GM19328 (cell line): ENCODE measurements at regions not wholly inside any gene's neighbourhood (a gene's known extent, or its start where the extent isn't known, plus 50 kb on each side); places are given as distances from the start of the nearest gene placed in this dataset.
"Not testable (repeated sequence)": the region's sequence is repeated elsewhere in the genome, so short reads cannot be mapped to it uniquely, and the experiment has no call there.

Source experiments
- ATAC-seq: cut with Tn5 transposase; IDR thresholded peaks from one replicate; pipeline ENCODE4 v1.9.1; 2021; ENCODE audit warnings: mild to moderate bottlenecking, moderate library complexity; ENCODE audit not compliant: unreplicated experiment

- ATAC-seq: no peak
Observed at GRCh38 chr1:190665045-190665444, 187.4 kb upstream of the BRINP3 start.

- ATAC-seq: no peak
Observed at GRCh38 chr1:190667914-190668313, 190.2 kb upstream of the BRINP3 start.

GRCh38 chr1:190679044-190679443 is 201.4 kb upstream of the BRINP3 start:
- no peak for ATAC-seq

GRCh38 chr1:190679454-190679853 is 201.8 kb upstream of the BRINP3 start:
- ATAC-seq: no peak

- ATAC-seq: no peak
Observed at GRCh38 chr1:190679983-190680382, 202.3 kb upstream of the BRINP3 start.

DNA sequence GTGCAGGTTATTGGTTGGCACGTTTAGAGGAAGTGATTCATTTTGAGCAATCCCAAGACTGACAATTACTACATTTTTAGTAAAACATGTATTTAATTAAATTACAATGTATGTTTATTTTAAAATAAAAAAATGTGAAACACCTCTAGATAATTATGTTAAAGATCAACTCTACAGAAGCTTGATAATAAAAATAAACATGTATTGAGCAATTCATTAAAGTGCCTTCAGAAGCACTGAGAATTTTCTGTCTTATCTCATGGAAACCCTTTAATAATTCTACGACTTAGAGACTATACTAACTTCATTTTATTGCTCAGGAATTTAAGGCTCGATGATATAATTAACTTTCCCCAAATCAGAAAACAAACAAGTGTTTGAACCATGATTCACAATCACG is 208.0 kb upstream of the BRINP3 start:
- no peak for ATAC-seq

GRCh38 chr1:190688096-190688495 is 210.4 kb upstream of the BRINP3 start:
- no peak for ATAC-seq

DNA sequence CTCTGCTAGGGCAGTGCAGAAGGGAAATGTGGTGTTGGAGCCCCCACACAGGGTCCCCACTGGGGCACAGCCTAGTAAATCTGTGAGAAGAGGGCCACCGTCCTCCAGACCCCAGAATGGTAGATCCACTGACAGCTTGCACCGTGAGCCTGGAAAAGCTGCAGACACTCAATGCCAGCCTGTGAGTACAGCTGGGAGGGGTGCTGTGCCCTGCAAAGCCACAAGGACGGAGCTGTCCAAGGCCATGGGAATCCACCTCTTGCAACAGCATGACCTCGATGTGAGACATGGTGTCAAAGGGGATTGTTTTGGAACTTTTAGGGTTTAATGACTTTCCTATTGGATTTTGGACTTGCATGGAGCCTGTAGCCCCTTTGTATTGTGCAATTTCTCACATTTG is 220.8 kb upstream of the BRINP3 start:
- not testable (repeated sequence) for ATAC-seq

DNA sequence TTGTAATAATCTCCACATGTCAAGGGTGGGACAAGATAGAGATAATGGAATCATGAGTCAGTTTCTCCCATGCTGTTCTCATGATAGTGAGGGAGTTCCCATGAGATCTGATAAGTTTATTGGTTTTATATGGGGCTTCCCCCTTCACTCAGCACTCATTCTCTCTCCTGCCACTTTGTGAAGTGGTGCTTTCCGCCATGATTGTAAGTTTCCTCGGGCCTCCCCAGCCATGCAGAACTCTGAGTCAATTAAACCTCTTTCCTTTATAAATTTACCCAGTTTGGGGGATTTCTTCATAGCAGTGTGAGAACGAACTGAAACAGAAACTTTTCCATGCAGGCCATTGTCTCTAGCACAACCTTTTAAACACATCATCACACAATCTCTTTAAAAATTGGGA is 221.5 kb upstream of the BRINP3 start:
- ATAC-seq: no peak

- no peak for ATAC-seq
Observed at GRCh38 chr1:190708418-190709057, 230.9 kb upstream of the BRINP3 start.

DNA sequence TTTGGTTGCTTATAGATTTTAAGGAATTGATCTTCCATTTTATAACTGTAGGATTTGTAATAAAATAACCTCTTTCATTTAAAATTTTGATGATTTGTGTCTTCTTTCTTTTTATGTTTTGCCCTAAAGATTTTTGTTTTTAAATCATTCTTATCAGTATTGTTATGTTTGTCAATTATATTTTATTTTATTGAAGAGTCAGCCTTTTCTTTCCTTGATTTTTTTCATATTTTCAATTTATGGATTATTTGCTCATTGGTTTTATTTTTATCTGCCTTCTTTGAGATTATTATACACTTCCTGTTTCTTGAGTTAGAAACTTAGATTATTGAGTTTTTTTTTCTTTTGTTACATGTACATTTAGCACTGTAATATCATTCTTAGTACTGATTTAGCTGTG is 233.4 kb upstream of the BRINP3 start:
- no peak for ATAC-seq

- ATAC-seq: no peak
Observed at GRCh38 chr1:190717055-190717454, 239.4 kb upstream of the BRINP3 start.

DNA sequence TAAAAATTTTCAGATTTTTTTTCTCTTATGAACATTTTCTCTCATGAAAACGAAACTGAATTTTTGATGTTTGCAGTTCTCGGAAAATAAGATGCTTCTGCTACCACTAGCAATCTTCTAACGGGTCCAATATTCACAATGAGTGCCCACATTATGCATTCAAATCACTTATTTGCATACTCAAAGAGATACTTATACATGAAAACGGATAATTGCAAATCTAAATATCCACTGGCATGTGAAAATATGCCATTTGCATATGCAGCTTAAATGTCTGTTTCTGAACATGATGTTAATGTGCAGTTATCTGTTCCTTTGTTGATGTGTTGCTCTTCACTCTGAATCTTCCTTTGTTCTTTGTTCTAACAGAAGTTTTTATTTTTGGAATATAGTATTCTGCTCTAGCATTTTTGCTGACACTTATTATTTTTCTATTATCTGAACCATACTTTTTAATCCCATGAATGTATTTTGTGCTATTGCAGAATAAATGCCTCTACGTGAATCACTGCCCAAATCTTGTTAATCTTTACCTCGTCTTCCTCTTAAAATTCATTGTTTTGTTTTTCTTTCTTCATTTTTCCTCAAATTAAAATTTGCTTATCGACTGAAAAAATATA is 259.4 kb upstream of the BRINP3 start:
- ATAC-seq: no peak

- ATAC-seq: no peak
Observed at GRCh38 chr1:190738317-190738716, 260.7 kb upstream of the BRINP3 start.

DNA sequence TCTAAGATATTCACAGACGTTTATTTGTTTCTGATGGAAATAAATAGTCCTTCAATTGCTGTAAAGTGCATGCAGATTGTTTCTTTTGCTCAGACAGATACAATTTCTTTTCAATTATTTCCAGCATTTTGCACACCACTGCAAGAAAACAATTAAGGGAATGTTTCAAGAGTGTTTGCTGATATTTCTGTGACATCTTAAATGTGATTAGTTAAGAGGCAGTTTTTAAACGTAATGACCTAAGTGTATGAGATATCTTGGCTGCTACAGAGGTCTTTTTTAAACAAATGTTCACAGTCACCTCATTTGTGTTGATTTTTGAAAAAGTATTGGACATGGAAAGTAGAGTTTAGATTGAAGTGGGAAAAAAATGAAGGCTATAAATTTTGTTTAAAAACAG is 262.3 kb upstream of the BRINP3 start:
- ATAC-seq: no peak

- ATAC-seq: no peak
Observed at GRCh38 chr1:190747704-190748103, 270.0 kb upstream of the BRINP3 start.

GRCh38 chr1:190752131-190752530 is 274.5 kb upstream of the BRINP3 start:
- no peak for ATAC-seq

DNA sequence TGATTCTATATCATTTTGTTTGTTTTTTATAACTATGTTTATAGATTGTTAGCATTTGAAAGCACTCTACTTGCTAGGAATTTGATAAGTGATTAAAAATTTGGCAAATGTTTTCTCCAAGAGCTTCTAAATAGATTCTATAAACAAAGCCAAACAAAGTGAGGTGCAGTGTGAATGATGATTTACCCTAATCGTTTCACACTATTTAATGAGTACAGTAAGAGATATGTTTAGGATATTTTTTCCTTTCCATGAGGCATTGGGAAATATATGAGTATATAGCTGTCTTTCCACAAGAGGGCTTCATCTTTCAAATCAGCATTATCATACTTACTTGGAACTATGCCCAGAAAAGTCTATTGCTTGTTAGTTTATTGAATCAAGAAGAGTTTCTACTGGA is 277.0 kb upstream of the BRINP3 start:
- ATAC-seq: no peak

GRCh38 chr1:190759807-190760206 is 282.1 kb upstream of the BRINP3 start:
- ATAC-seq: peak; percentile 94

DNA sequence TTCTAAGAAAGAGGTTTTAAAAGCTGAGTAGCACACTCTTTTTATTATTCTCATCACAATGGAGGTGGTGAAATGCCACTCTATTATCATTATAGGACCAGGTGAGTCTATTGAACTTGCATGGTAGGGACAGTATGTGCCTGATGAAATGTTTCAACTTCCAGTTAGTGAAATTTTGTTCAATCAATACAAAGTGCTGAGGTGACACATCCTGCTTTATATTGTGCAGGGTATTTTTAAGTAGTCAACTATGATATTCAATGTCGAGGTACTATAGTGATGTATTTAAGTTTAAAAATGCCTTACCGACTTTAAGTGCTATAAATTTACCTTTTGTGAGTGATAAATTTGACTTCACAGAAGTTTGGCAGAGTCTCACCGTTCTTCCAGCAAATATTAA is 284.7 kb upstream of the BRINP3 start:
- no peak for ATAC-seq

GRCh38 chr1:190792873-190793272 is 315.2 kb upstream of the BRINP3 start:
- ATAC-seq: no peak

DNA sequence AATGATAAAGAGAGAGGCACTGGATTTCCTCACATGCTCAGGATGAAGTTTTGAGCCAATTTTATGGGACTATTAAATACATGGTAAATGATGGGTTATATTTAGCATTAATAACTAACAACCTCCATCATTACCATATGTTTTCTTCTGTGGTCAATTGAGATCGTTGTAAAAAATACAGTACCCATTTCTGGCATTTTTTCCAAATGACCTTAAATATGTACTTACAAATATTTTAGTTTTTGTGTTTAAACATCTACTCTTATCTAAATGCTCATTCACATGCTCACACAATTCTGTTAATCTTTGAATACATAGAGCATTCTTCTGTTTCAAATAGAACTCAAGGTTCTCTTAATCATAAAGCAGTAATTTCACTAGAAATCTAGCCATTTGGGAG is 330.0 kb upstream of the BRINP3 start:
- ATAC-seq: no peak

DNA sequence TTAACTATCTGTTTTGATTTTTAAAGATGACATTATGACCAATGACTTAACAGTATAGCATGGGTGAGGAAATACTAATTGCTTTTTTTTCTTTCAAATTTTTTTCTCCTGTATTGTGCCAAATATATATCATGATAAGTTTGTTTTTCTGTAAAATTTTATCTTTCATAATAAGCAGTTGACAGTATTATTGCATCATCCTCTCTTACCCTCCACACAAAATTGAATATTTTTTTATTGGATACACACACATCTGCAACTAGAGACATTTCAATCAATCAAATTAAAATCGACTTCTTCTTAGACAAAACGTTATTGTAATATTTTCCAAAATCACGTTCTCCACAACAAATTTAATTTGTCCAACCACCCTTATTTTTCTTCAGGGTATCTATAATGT is 330.4 kb upstream of the BRINP3 start:
- ATAC-seq: no peak
